H1 (cell line): ENCODE measurements at regions not wholly inside any gene's neighbourhood (a gene's known extent, or its start where the extent isn't known, plus 50 kb on each side); places are given as distances from the start of the nearest gene placed in this dataset.

Experiments used
- CTCF ChIA-PET: fragments of 300-600 bp; sonication (Branson Sonifier 250); formaldehyde crosslinking; loops from one replicate; lab custom pipeline; 2021; ENCODE audit not compliant: partially characterized antibody; lab: Charles Lee
- POLR2A ChIA-PET: fragments of 300-600 bp; sonication (Branson Sonifier 250); formaldehyde crosslinking; loops from one replicate; lab custom pipeline; 2021; ENCODE audit warnings: inconsistent platforms; ENCODE audit not compliant: partially characterized antibody; lab: Charles Lee
- DNase-seq, 2 experiments: peaks; one replicate each; pipeline versions ENCODE4 v3.0.0 to v3.0.0-alpha.2; 2010 to 2022; ENCODE audit warnings: low spot score in 2 of 2, low read depth in 1 of 2, mixed read lengths in 1 of 2
- FAIRE-seq: peaks from 2 replicates; lab custom pipeline; 2011; peaks lifted over from hg19 to GRCh38; lab: Jason Lieb, UNC
- H2AFZ ChIP-seq: 2 replicates; pipeline ENCODE4 v1.8.1; 2012; ENCODE audit warnings: low read length, inconsistent platforms
- H2AK5ac ChIP-seq: 2 replicates; pipeline ENCODE4 v1.6.1; 2013; ENCODE audit warnings: low read depth, low read length
- H2BK120ac ChIP-seq: replicated peaks from 2 replicates; pipeline ENCODE3; 2013; ENCODE audit warnings: low read depth, low read length, inconsistent platforms
- H2BK12ac ChIP-seq: 2 replicates; pipeline ENCODE4 v1.6.1; 2013; ENCODE audit warnings: low read depth, low read length
- H2BK15ac ChIP-seq: 2 replicates; pipeline ENCODE4 v1.6.1; 2013; ENCODE audit warnings: low read length
- H2BK20ac ChIP-seq: 2 replicates; pipeline ENCODE4 v1.6.1; 2013; ENCODE audit warnings: low read length
- H2BK5ac ChIP-seq: 2 replicates; pipeline ENCODE4 v1.6.1; 2013; ENCODE audit warnings: low read depth, low read length
- H3K14ac ChIP-seq: 2 replicates; pipeline ENCODE4 v1.6.1; 2013; ENCODE audit warnings: inconsistent platforms; ENCODE audit not compliant: insufficient read length
- H3K18ac ChIP-seq: 2 replicates; pipeline ENCODE4 v1.6.1; 2013; ENCODE audit warnings: low read length; ENCODE audit errors: extremely low read depth
- H3K23ac ChIP-seq: 2 replicates; pipeline ENCODE4 v1.6.1; 2013; ENCODE audit warnings: inconsistent platforms; ENCODE audit not compliant: insufficient read length
- H3K23me2 ChIP-seq: 2 replicates; pipeline ENCODE4 v1.6.1; 2013; ENCODE audit warnings: low read depth, low read length
- H3K27ac ChIP-seq: 2 replicates; pipeline ENCODE4 v1.6.1; 2011; ENCODE audit warnings: low read depth, low read length, inconsistent platforms
- H3K27me3 ChIP-seq, 4 experiments: replicated peaks in 1 of 4; 1 replicate in 1 of 4; 2 replicates in 3 of 4; pipeline versions ENCODE4 v1.6.1 to v1.8.1; 2011 to 2013; ENCODE audit warnings: low read length in 3 of 4, mild to moderate bottlenecking in 3 of 4, inconsistent platforms in 2 of 4, mixed read lengths in 2 of 4, moderate library complexity in 1 of 4; ENCODE audit not compliant: control insufficient read depth in 3 of 4, insufficient read depth in 3 of 4; ENCODE audit errors: extremely low read depth in 1 of 4
- H3K36me3 ChIP-seq, 4 experiments: 2 replicates each; pipeline versions ENCODE4 v1.6.1 to v1.8.1; 2011 to 2013; ENCODE audit warnings: mild to moderate bottlenecking in 4 of 4, low read length in 3 of 4, moderate library complexity in 2 of 4, control low read depth in 1 of 4, inconsistent platforms in 1 of 4; ENCODE audit not compliant: insufficient read depth in 4 of 4, control insufficient read depth in 2 of 4
- H3K4ac ChIP-seq: replicated peaks from 2 replicates; pipeline ENCODE3; 2013; ENCODE audit warnings: low read length, low read depth, mixed read lengths, inconsistent platforms; ENCODE audit not compliant: insufficient read length
- H3K4me1 ChIP-seq, 4 experiments: replicated peaks in 1 of 4; 1 replicate in 1 of 4; 2 replicates in 3 of 4; pipeline versions ENCODE4 v1.6.1 to v1.8.1; 2011 to 2013; ENCODE audit warnings: low read length in 3 of 4, inconsistent platforms in 2 of 4, mixed read lengths in 1 of 4; ENCODE audit not compliant: insufficient read depth in 4 of 4, control insufficient read depth in 3 of 4
- H3K4me2 ChIP-seq, 2 experiments: 2 replicates each; pipeline versions ENCODE4 v1.6.1 to v1.8.1; 2011 to 2013; ENCODE audit warnings: low read depth in 2 of 2, low read length in 2 of 2, control low read depth in 1 of 2, inconsistent platforms in 1 of 2, mild to moderate bottlenecking in 1 of 2; ENCODE audit not compliant: insufficient read depth in 1 of 2
- H3K4me3 ChIP-seq, 4 experiments: fragments of 200-600, 300-600 bp in 1 of 4; sonication (generic), shearing (Covaris generic), sonication (Bioruptor Twin) in 1 of 4; 2 replicates each; pipeline versions ENCODE4 v1.5.1 to v1.8.1; 2011 to 2016; ENCODE audit warnings: low read length in 4 of 4, low read depth in 3 of 4, control low read depth in 2 of 4, inconsistent platforms in 2 of 4, mild to moderate bottlenecking in 2 of 4, mixed read lengths in 1 of 4, moderate library complexity in 1 of 4; ENCODE audit not compliant: insufficient read depth in 2 of 4; ENCODE audit errors: extremely low read depth in 1 of 4
- H3K56ac ChIP-seq: replicated peaks from 2 replicates; pipeline ENCODE3; 2013; ENCODE audit warnings: low read depth, mild to moderate bottlenecking, mixed read lengths, low read length, inconsistent platforms; ENCODE audit not compliant: insufficient read length
- H3K79me1 ChIP-seq: 2 replicates; pipeline ENCODE4 v1.6.1; 2013; ENCODE audit warnings: low read depth, low read length, control low read depth
- H3K79me2 ChIP-seq, 2 experiments: 2 replicates each; pipeline versions ENCODE4 v1.6.1 to v1.8.1; 2012 to 2013; ENCODE audit warnings: low read length in 2 of 2, mild to moderate bottlenecking in 2 of 2, inconsistent platforms in 1 of 2; ENCODE audit not compliant: insufficient read depth in 2 of 2, control insufficient read depth in 1 of 2
- H3K9ac ChIP-seq, 4 experiments: replicated peaks in 1 of 4; 1 replicate in 1 of 4; 2 replicates in 3 of 4; pipeline versions ENCODE4 v1.6.1 to v1.8.1; 2011 to 2013; ENCODE audit warnings: low read depth in 3 of 4, low read length in 3 of 4, control low read depth in 2 of 4, mild to moderate bottlenecking in 2 of 4, moderate library complexity in 2 of 4, inconsistent platforms in 1 of 4; ENCODE audit errors: extremely low read depth in 1 of 4
- H3K9me3 ChIP-seq, 2 experiments: 2 replicates each; pipeline versions ENCODE4 v1.6.1 to v1.8.1; 2012 to 2013; ENCODE audit warnings: mild to moderate bottlenecking in 2 of 2, moderate library complexity in 2 of 2, control low read depth in 1 of 2, inconsistent platforms in 1 of 2, low read depth in 1 of 2, low read length in 1 of 2, mixed read lengths in 1 of 2; ENCODE audit not compliant: insufficient read depth in 2 of 2
- H4K20me1 ChIP-seq, 2 experiments: replicated peaks in 1 of 2; 2 replicates each; pipeline versions ENCODE3 to v1.8.1; 2011 to 2013; ENCODE audit warnings: inconsistent platforms in 2 of 2, low read length in 2 of 2, mild to moderate bottlenecking in 1 of 2; ENCODE audit not compliant: insufficient read depth in 2 of 2, control insufficient read depth in 1 of 2
- H4K5ac ChIP-seq: 2 replicates; pipeline ENCODE4 v1.6.1; 2013; ENCODE audit warnings: low read length, low read depth, mixed read lengths, inconsistent platforms; ENCODE audit not compliant: insufficient read length
- H4K8ac ChIP-seq: 2 replicates; pipeline ENCODE4 v1.8.0; 2013; ENCODE audit warnings: mild to moderate bottlenecking, moderate library complexity, low read length, inconsistent platforms; ENCODE audit not compliant: insufficient read depth; ENCODE audit errors: extremely low read depth
- H4K91ac ChIP-seq: replicated peaks from 2 replicates; pipeline ENCODE3; 2013; ENCODE audit warnings: low read length, mixed read lengths, inconsistent platforms; ENCODE audit not compliant: insufficient read length
- CBX8 ChIP-seq: fragments of 300-800, 300-1000 bp; sonication (generic); IDR thresholded peaks from 2 replicates; pipeline ENCODE4 v1.7.1; 2016; ENCODE audit warnings: low read depth, low read length, borderline replicate concordance
- CTBP2 ChIP-seq: IDR thresholded peaks from 2 replicates; pipeline ENCODE4 v1.7.0; 2011; ENCODE audit warnings: borderline replicate concordance, mild to moderate bottlenecking, moderate library complexity, mixed read lengths, low read length; ENCODE audit not compliant: insufficient read depth, insufficient read length
- EZH2 ChIP-seq: fragments of 200-600 bp; sonication (generic); IDR thresholded peaks from 2 replicates; pipeline ENCODE4 v1.7.1; 2012; ENCODE audit warnings: low read depth, mild to moderate bottlenecking, moderate library complexity, low read length, inconsistent platforms; ENCODE audit not compliant: severe bottlenecking
- KDM4A ChIP-seq: IDR thresholded peaks from one replicate; pipeline ENCODE4 v1.7.1; 2012; ENCODE audit warnings: low read depth, mild to moderate bottlenecking, moderate library complexity, low read length, inconsistent platforms; ENCODE audit not compliant: severe bottlenecking
- POU5F1 ChIP-seq: IDR thresholded peaks from 2 replicates; pipeline ENCODE4 v1.6.1; 2011; ENCODE audit warnings: low read depth, mild to moderate bottlenecking, low read length, moderate library complexity
- RAD21 ChIP-seq, 2 experiments: IDR thresholded peaks in 1 of 2; conservative IDR thresholded peaks in 1 of 2; 2 replicates each; pipeline ENCODE4 v1.6.1; 2011; ENCODE audit warnings: low read depth in 2 of 2, low read length in 2 of 2, improper control_type of control experiment in 1 of 2, inconsistent platforms in 1 of 2, mild to moderate bottlenecking in 1 of 2, moderate library complexity in 1 of 2
- RXRA ChIP-seq: IDR thresholded peaks from 2 replicates; pipeline ENCODE4 v1.6.1; 2011; ENCODE audit warnings: low read depth, mild to moderate bottlenecking, low read length, moderate library complexity; ENCODE audit not compliant: insufficient read depth
- SUZ12 ChIP-seq: fragments of 200-600 bp; sonication (generic); IDR thresholded peaks from 2 replicates; pipeline ENCODE4 v1.6.1; 2012; ENCODE audit warnings: mild to moderate bottlenecking, inconsistent platforms, low read length, moderate library complexity, mixed read lengths
- TEAD4 ChIP-seq: IDR thresholded peaks from 2 replicates; pipeline ENCODE4 v1.6.1; 2012; ENCODE audit warnings: low read depth, low read length, inconsistent platforms, mixed read lengths
- WGBS, 2 experiments: shearing (Covaris generic) in 1 of 2; methylation state at CpG; one replicate each; pipeline versions ENCODE4 v1.1.6 to v1.1.7; 2013 to 2015; ENCODE audit warnings: low lambda C conversion rate in 2 of 2, mixed read lengths in 2 of 2, inconsistent platforms in 1 of 2, low coverage in 1 of 2, missing lambda C conversion rate in 1 of 2; ENCODE audit not compliant: insufficient replicate concordance in 2 of 2, insufficient coverage in 1 of 2, insufficient read length in 1 of 2; ENCODE audit errors: extremely low coverage in 1 of 2, missing lambda C conversion rate in 1 of 2; 5-methylcytosine and 5-hydroxymethylcytosine counted together

- Histone ChIP-seq H3K4ac (no peak overlapping the region), H3K9me3 (no peaks in the 10 kb centered on the region), H2BK5ac (no peak overlapping the region), H3K36me3 (no peaks in the 10 kb centered on the region), H3K4me2 (no peak overlapping the region), H3K79me1 (no peaks in the 10 kb centered on the region), H3K18ac (no peak overlapping the region), H2BK12ac (no peak overlapping the region), H3K4me1 (no peaks in the 10 kb centered on the region), H3K4me3 (no peak overlapping the region), H2BK20ac (no peak overlapping the region), H4K20me1 (no peaks in the 10 kb centered on the region), H2AK5ac (no peak overlapping the region), H2BK15ac (no peak overlapping the region), H3K56ac (no peak overlapping the region), H3K79me2 (no peaks in the 10 kb centered on the region), H4K91ac (no peak overlapping the region), H3K9ac (no peak overlapping the region), H4K8ac (no peak overlapping the region), H3K23ac (no peak overlapping the region), H2AFZ (no peak overlapping the region), H4K5ac (no peak overlapping the region), H3K23me2 (no peaks in the 10 kb centered on the region), H3K27me3 (no peaks in the 10 kb centered on the region), H2BK120ac (no peak overlapping the region), H3K27ac (no peak overlapping the region), H3K14ac (no peak overlapping the region)
- TF ChIP-seq CTBP2 (no peak), POU5F1 (no peak), SUZ12 (no peak), TEAD4 (no peak), RAD21 (IDR thresholded peaks at IDR 0.05 in 1 of 2, conservative IDR thresholded peaks at IDR 0.05 in 1 of 2; ENCODE audit: low read depth in 2 of 2, low read length in 2 of 2) (no peak), EZH2 (no peak), RXRA (no peak), CBX8 (no peak), KDM4A (no peak)
- WGBS, 2 experiments = 87% methylated on average over 1 of the region's 1 CpG; no CpG with 5 or more reads in 1 of the 2 experiments
- FAIRE-seq (no peak), DNase-seq (no peak)
- CTCF ChIA-PET = interaction anchor here (1.7 kb wide), 1 partner anchor 168 kb away, joined by 5 read pairs; no protein-coding TSS in a partner anchor
- POLR2A ChIA-PET = no interaction called here
Observed at GRCh38 chr4:133314991-133315390, 165.9 kb downstream of the PCDH10 start.
